ENCODE measurements at regions not wholly inside any gene's neighbourhood (a gene's known extent, or its start where the extent isn't known, plus 50 kb on each side); places are given as distances from the start of the nearest gene placed in this dataset.

GRCh38 chr7:15857026-15857425, 170.5 kb upstream of the MEOX2 start:
- no peak for DNase-seq (ENCODE audit: low read depth in 2 of 2)

- DNase-seq (ENCODE audit: low read depth in 2 of 2), result no peak
Observed at GRCh38 chr7:15856311-15856710, 169.8 kb upstream of the MEOX2 start.

GRCh38 chr7:15855525-15856109, 169.1 kb upstream of the MEOX2 start:
- DNase-seq (ENCODE audit: low read depth in 2 of 2), result no peak

- DNase-seq (ENCODE audit: low read depth in 2 of 2), result no peak
Observed at GRCh38 chr7:15854841-15855524, 168.5 kb upstream of the MEOX2 start.

GRCh38 chr7:15853832-15854470, 167.5 kb upstream of the MEOX2 start:
- peak; percentile 55 to 61 for DNase-seq (ENCODE audit: low read depth in 2 of 2)

- DNase-seq (ENCODE audit: low read depth in 2 of 2), result peak in 1 of 2 experiments; percentile 13
Observed at GRCh38 chr7:15851201-15851600, 164.7 kb upstream of the MEOX2 start.

GRCh38 chr7:15848901-15849300, 162.4 kb upstream of the MEOX2 start:
- no peak for DNase-seq (ENCODE audit: low read depth in 2 of 2)

- DNase-seq (ENCODE audit: low read depth in 2 of 2), result no peak
Observed at GRCh38 chr7:15848362-15848761, 161.9 kb upstream of the MEOX2 start.

GRCh38 chr7:15845868-15846267, 159.4 kb upstream of the MEOX2 start:
- no peak for DNase-seq (ENCODE audit: low read depth in 2 of 2)

- DNase-seq (ENCODE audit: low read depth in 2 of 2), result no peak
Observed at GRCh38 chr7:15845461-15845860, 159.0 kb upstream of the MEOX2 start.

GRCh38 chr7:15839416-15840100, 153.1 kb upstream of the MEOX2 start:
- DNase-seq (ENCODE audit: low read depth in 2 of 2), result peak in 1 of 2 experiments; percentile 40

GRCh38 chr7:15838265-15838664, 151.8 kb upstream of the MEOX2 start:
- DNase-seq (ENCODE audit: low read depth in 2 of 2), result no peak

- DNase-seq (ENCODE audit: low read depth in 2 of 2), result peak in 1 of 2 experiments; percentile 22
Observed at GRCh38 chr7:15837306-15837950, 150.9 kb upstream of the MEOX2 start.

- no peak for DNase-seq (ENCODE audit: low read depth in 2 of 2)
Observed at GRCh38 chr7:15836651-15837050, 150.2 kb upstream of the MEOX2 start.

- peak in 1 of 2 experiments; percentile 30 for DNase-seq (ENCODE audit: low read depth in 2 of 2)
Observed at GRCh38 chr7:15836041-15836440, 149.6 kb upstream of the MEOX2 start.

- no peak for DNase-seq (ENCODE audit: low read depth in 2 of 2)
Observed at GRCh38 chr7:15834446-15834845, 148.0 kb upstream of the MEOX2 start.

- no peak for DNase-seq (ENCODE audit: low read depth in 2 of 2)
Observed at GRCh38 chr7:15832996-15833395, 146.5 kb upstream of the MEOX2 start.

GRCh38 chr7:15831606-15832005, 145.1 kb upstream of the MEOX2 start:
- DNase-seq (ENCODE audit: low read depth in 2 of 2), result no peak

- DNase-seq (ENCODE audit: low read depth in 2 of 2), result no peak
Observed at GRCh38 chr7:15829691-15830090, 143.2 kb upstream of the MEOX2 start.

GRCh38 chr7:15828881-15829280, 142.4 kb upstream of the MEOX2 start:
- no peak for DNase-seq (ENCODE audit: low read depth in 2 of 2)

- no peak for DNase-seq (ENCODE audit: low read depth in 2 of 2)
Observed at GRCh38 chr7:15821484-15822427, 135.3 kb upstream of the MEOX2 start.

Data from fibroblast of skin of left quadriceps (primary cell).